Activated CD4-positive, alpha-beta memory T cell treated with anti-CD3 and anti-CD28 coated beads, Interleukin-2, amount 10 ng/mL, durations not matched to agents 7 days and 5 days (primary cell): ENCODE measurements at regions not wholly inside any gene's neighbourhood (a gene's known extent, or its start where the extent isn't known, plus 50 kb on each side); places are given as distances from the start of the nearest gene placed in this dataset.

ENCODE experiments used
- CTCF ChIA-PET: fragments of 350-600 bp; sonication (Branson Sonifier 250); formaldehyde crosslinking; loops from one replicate; lab custom pipeline; 2021; ENCODE audit warnings: antibody characterized with exemption, inconsistent platforms; lab: Charles Lee
- POLR2A ChIA-PET: fragments of 350-600 bp; sonication (Branson Sonifier 250); formaldehyde crosslinking; loops from one replicate; lab custom pipeline; 2021; ENCODE audit warnings: antibody characterized with exemption; lab: Charles Lee
- DNase-seq: peaks from one replicate; pipeline ENCODE4 v3.0.0-alpha.2; 2020
- H3K27ac Mint-ChIP-seq: one replicate; pipeline ENCODE4 v1.8.0; 2021; ENCODE audit warnings: mild to moderate bottlenecking, mixed read lengths
- H3K27me3 Mint-ChIP-seq: one replicate; pipeline ENCODE4 v1.8.0; 2021; ENCODE audit warnings: mixed read lengths
- H3K36me3 Mint-ChIP-seq: one replicate; pipeline ENCODE4 v1.8.0; 2021; ENCODE audit warnings: low read depth, mixed read lengths
- H3K4me1 Mint-ChIP-seq: one replicate; pipeline ENCODE4 v1.8.0; 2021; ENCODE audit warnings: mixed read lengths
- H3K4me3 Mint-ChIP-seq: one replicate; pipeline ENCODE4 v1.8.0; 2021; ENCODE audit warnings: mild to moderate bottlenecking, mixed read lengths
- H3K9me3 Mint-ChIP-seq: one replicate; pipeline ENCODE4 v1.8.0; 2021; ENCODE audit warnings: mixed read lengths

- ChIA-PET CTCF (no interaction called here), POLR2A (no interaction called here)
- Mint-ChIP-seq H3K27me3 (no peaks in the 10 kb centered on the region), H3K36me3 (peaks cover 26% of the 10 kb centered on the region), H3K9me3 (peaks cover 18% of the 10 kb centered on the region), H3K27ac (no peak overlapping the region), H3K4me3 (no peak overlapping the region), H3K4me1 (peaks cover 41% of the 10 kb centered on the region)
- no peak for DNase-seq
Observed at GRCh38 chr6:106035655-106036054, 50.5 kb upstream of the PRDM1 start.

DNA sequence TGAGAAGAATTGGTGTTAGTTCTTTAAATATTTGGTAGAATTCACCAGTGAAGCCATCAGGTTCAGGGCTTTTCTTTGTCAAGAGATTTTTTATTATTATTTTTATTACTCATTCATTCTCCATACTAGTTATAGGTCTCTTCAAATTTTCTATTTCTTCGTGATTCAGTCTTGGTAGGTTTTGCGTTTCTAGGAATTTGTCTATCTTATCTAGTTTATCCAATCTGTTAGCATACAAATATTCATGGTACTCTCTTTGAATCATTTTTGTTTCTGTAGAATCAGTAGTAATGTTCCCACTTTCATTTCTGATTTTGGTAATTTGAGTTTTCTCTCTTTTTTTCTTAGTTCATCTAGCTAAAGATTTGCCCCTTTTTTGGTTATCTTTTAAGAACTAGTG is 52.3 kb upstream of the PRDM1 start:
- H3K9me3 Mint-ChIP-seq = peaks cover 17% of the 10 kb centered on the region
- CTCF ChIA-PET = interaction anchor here (0.6 kb wide), 1 partner anchor 8 kb away, joined by 3 read pairs; no protein-coding TSS in a partner anchor
- H3K4me1 Mint-ChIP-seq = peaks cover 33% of the 10 kb centered on the region
- no peak overlapping the region for H3K4me3 Mint-ChIP-seq
- H3K27ac Mint-ChIP-seq = no peak overlapping the region
- peaks cover 28% of the 10 kb centered on the region for H3K36me3 Mint-ChIP-seq
- POLR2A ChIA-PET = no interaction called here
- no peaks in the 10 kb centered on the region for H3K27me3 Mint-ChIP-seq
- DNase-seq = no peak

DNA sequence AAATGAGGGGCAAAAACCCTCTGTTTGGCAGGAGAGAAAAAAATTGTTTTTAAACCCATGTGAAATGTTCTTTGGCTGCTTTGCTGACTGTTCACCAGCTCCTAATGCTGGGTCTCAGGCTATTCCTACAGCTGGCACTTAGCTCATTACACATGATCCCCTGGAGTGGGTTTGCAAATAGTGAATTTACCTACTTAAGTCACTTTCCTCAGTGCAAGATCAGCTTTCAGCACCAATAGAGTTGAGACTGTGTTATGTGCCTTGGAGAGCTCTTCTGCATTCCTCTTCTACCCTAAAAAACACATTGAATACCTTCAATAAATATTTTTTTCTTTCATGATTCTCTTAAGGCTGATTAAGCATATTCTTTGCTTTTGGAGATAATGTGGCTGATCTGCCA is 58.4 kb upstream of the PRDM1 start:
- CTCF ChIA-PET = no interaction called here
- Mint-ChIP-seq H3K4me1 (peaks cover 9% of the 10 kb centered on the region), H3K27me3 (no peaks in the 10 kb centered on the region), H3K9me3 (peaks cover 4% of the 10 kb centered on the region), H3K27ac (no peak overlapping the region), H3K36me3 (peaks cover 21% of the 10 kb centered on the region), H3K4me3 (no peak overlapping the region)
- POLR2A ChIA-PET = no interaction called here
- DNase-seq = no peak

GRCh38 chr6:106026748-106027715 is 59.1 kb upstream of the PRDM1 start:
- H3K27me3 Mint-ChIP-seq = no peaks in the 10 kb centered on the region
- peaks cover 9% of the 10 kb centered on the region for H3K4me1 Mint-ChIP-seq
- CTCF ChIA-PET = no interaction called here
- no peak for DNase-seq
- H3K36me3 Mint-ChIP-seq = peaks cover 21% of the 10 kb centered on the region
- POLR2A ChIA-PET = no interaction called here
- H3K9me3 Mint-ChIP-seq = peaks cover 4% of the 10 kb centered on the region
- H3K27ac Mint-ChIP-seq = no peak overlapping the region
- H3K4me3 Mint-ChIP-seq = no peak overlapping the region

GRCh38 chr6:106025655-106026054 is 60.5 kb upstream of the PRDM1 start:
- no peak overlapping the region for H3K27ac Mint-ChIP-seq
- H3K36me3 Mint-ChIP-seq = peaks cover 14% of the 10 kb centered on the region
- no peak overlapping the region for H3K4me3 Mint-ChIP-seq
- no peak for DNase-seq
- H3K27me3 Mint-ChIP-seq = no peaks in the 10 kb centered on the region
- ChIA-PET CTCF (no interaction called here), POLR2A (no interaction called here)
- H3K4me1 Mint-ChIP-seq = peaks cover 6% of the 10 kb centered on the region
- H3K9me3 Mint-ChIP-seq = peaks cover 4% of the 10 kb centered on the region

DNA sequence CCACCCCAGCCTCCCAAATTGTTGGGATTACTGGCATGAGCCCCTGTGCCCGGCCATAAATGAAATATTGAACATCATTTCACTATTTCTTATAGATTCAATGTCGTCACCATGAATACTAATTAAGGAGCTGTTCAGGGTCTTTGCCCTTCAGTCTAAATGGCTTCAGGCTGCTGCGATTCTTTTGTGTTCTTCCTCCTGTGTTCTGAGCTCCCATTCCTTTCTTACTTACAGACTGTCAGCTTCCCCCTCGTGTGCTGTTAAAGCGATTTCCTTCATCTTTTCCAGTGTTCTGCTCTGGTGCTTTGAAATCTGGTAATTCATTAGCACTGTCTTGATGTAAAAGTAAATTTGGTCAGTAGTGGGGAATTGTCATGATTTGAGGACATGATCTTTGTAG is 63.3 kb upstream of the PRDM1 start:
- ChIA-PET POLR2A (interaction anchor here (1.4 kb wide), 1 partner anchor 31 kb away, joined by 3 read pairs; no protein-coding TSS in a partner anchor), CTCF (no interaction called here)
- H3K27me3 Mint-ChIP-seq = no peaks in the 10 kb centered on the region
- H3K36me3 Mint-ChIP-seq = peaks cover 13% of the 10 kb centered on the region
- no peak overlapping the region for H3K27ac Mint-ChIP-seq
- DNase-seq = no peak
- peaks cover 2% of the 10 kb centered on the region for H3K9me3 Mint-ChIP-seq
- peaks cover 6% of the 10 kb centered on the region for H3K4me1 Mint-ChIP-seq
- H3K4me3 Mint-ChIP-seq = no peak overlapping the region

- CTCF ChIA-PET = no interaction called here
- Mint-ChIP-seq H3K4me1 (no peaks in the 10 kb centered on the region), H3K4me3 (no peak overlapping the region), H3K27me3 (peaks cover 8% of the 10 kb centered on the region), H3K27ac (no peak overlapping the region), H3K36me3 (peaks cover 5% of the 10 kb centered on the region), H3K9me3 (no peaks in the 10 kb centered on the region)
- POLR2A ChIA-PET = interaction anchor here (1.4 kb wide), 2 partner anchors 23 to 25 kb away, joined by 3 to 5 read pairs; no protein-coding TSS in a partner anchor
- DNase-seq = no peak
Observed at GRCh38 chr6:106017454-106017853, 68.7 kb upstream of the PRDM1 start.

- no peak for DNase-seq
- H3K27me3 Mint-ChIP-seq = peaks cover 8% of the 10 kb centered on the region
- peaks cover 3% of the 10 kb centered on the region for H3K4me1 Mint-ChIP-seq
- no peak overlapping the region for H3K27ac Mint-ChIP-seq
- CTCF ChIA-PET = no interaction called here
- POLR2A ChIA-PET = interaction anchor here (1.3 kb wide), 1 partner anchor 13 kb away, joined by 3 read pairs; no protein-coding TSS in a partner anchor
- no peak overlapping the region for H3K4me3 Mint-ChIP-seq
- H3K9me3 Mint-ChIP-seq = no peaks in the 10 kb centered on the region
- H3K36me3 Mint-ChIP-seq = peaks cover 8% of the 10 kb centered on the region
Observed at GRCh38 chr6:106014955-106015354, 71.2 kb upstream of the PRDM1 start.

- CTCF ChIA-PET = interaction anchor here (0.6 to 1.1 kb wide), 3 partner anchors 28 to 166 kb away, joined by 3 to 5 read pairs (median 4); no protein-coding TSS in a partner anchor
- DNase-seq = no peak
- Mint-ChIP-seq H3K36me3 (peaks cover 21% of the 10 kb centered on the region), H3K4me3 (no peak overlapping the region), H3K27ac (no peak overlapping the region), H3K4me1 (peaks cover 3% of the 10 kb centered on the region), H3K27me3 (peaks cover 5% of the 10 kb centered on the region), H3K9me3 (peaks cover 2% of the 10 kb centered on the region)
- POLR2A ChIA-PET = no interaction called here
Observed at GRCh38 chr6:106011476-106011875, 74.7 kb upstream of the PRDM1 start.

- H3K4me1 Mint-ChIP-seq = peaks cover 11% of the 10 kb centered on the region
- H3K27me3 Mint-ChIP-seq = peaks cover 8% of the 10 kb centered on the region
- DNase-seq = no peak
- ChIA-PET POLR2A (no interaction called here), CTCF (no interaction called here)
- peaks cover 24% of the 10 kb centered on the region for H3K36me3 Mint-ChIP-seq
- no peak overlapping the region for H3K27ac Mint-ChIP-seq
- no peak overlapping the region for H3K4me3 Mint-ChIP-seq
- peaks cover 2% of the 10 kb centered on the region for H3K9me3 Mint-ChIP-seq
Observed at GRCh38 chr6:106005954-106006353, 80.2 kb upstream of the PRDM1 start.

DNA sequence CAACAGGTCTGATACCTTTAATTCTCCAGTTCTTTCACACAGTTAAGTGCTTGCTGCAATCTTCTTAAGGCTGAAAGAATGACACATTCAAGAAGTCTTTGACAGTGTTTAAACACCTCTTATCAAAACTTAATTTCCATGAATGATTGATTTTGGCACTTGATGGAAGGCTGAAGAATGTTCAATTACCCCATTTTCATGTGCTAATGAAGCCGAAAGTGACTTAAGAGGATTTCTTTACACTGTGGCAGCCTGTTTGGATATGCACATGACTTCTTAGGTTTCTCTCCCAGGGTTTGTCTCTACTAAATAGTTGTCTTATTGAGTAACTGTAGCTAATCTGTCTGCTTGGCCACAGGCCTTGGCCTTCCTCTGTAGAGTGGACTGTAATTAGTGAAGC is 81.1 kb upstream of the PRDM1 start:
- Mint-ChIP-seq H3K27ac (no peak overlapping the region), H3K27me3 (peaks cover 8% of the 10 kb centered on the region), H3K4me1 (peaks cover 11% of the 10 kb centered on the region), H3K9me3 (peaks cover 2% of the 10 kb centered on the region), H3K36me3 (peaks cover 24% of the 10 kb centered on the region), H3K4me3 (no peak overlapping the region)
- DNase-seq = no peak
- POLR2A ChIA-PET = interaction anchor here (0.5 kb wide), 1 partner anchor 48 kb away, joined by 3 read pairs; no protein-coding TSS in a partner anchor
- CTCF ChIA-PET = no interaction called here

DNA sequence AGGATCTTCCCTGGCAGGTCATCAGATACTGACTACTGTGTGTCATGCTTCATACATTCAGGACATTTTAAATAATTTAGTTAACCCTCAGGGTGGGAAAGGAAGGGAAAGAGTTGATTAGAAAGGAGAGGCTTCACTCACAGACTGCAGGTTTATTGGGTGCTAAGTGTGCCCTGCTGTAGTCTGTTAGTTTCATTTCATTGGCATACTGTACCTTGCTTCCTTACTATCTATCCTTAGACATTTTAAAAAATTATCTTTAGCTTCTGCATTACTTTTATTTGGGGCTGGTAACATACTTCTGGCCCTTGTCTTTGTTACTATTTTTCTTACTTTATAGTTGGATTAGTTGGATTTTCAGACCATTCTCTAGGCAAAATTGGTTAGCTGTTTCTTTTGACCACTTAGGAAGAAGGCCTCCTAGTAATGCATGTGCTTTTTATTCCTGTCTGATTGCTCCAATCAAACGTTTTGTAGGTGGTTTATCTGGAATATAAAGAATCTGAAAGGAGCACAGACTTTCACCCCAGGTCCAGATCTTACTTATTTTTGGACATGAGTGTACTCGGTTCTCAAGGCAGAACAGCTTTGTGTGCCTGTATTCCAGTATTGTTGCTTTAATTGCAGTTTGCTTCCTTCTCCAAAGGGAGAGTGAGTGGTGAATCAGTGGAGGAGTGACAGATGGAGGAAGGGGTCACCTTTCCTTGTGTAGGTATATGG is 82.7 kb upstream of the PRDM1 start:
- CTCF ChIA-PET = interaction anchor here (0.8 to 1.3 kb wide), 3 partner anchors 9 to 86 kb away, joined by 3 to 6 read pairs (median 3); no protein-coding TSS in a partner anchor
- DNase-seq = no peak
- Mint-ChIP-seq H3K36me3 (peaks cover 21% of the 10 kb centered on the region), H3K9me3 (peaks cover 2% of the 10 kb centered on the region), H3K4me3 (no peak overlapping the region), H3K4me1 (peaks cover 11% of the 10 kb centered on the region), H3K27me3 (peaks cover 8% of the 10 kb centered on the region), H3K27ac (no peak overlapping the region)
- POLR2A ChIA-PET = interaction anchor here (0.9 to 1.6 kb wide), 2 partner anchors 9 to 11 kb away, joined by 6 to 7 read pairs; no protein-coding TSS in a partner anchor

- no peak for DNase-seq
- Mint-ChIP-seq H3K27ac (no peak overlapping the region), H3K4me3 (no peak overlapping the region), H3K4me1 (peaks cover 14% of the 10 kb centered on the region), H3K27me3 (peaks cover 8% of the 10 kb centered on the region), H3K36me3 (peaks cover 16% of the 10 kb centered on the region), H3K9me3 (no peaks in the 10 kb centered on the region)
- ChIA-PET CTCF (interaction anchor here (1.3 kb wide), 1 partner anchor 85 kb away, joined by 4 read pairs; the partner anchor contains the start of gene PRDM1), POLR2A (interaction anchor here (0.6 to 0.8 kb wide), 2 partner anchors 13 to 206 kb away, joined by 3 read pairs; no protein-coding TSS in a partner anchor)
Observed at GRCh38 chr6:106002005-106002404, 84.1 kb upstream of the PRDM1 start.
